K562 (cell line): ENCODE measurements at regions not wholly inside any gene's neighbourhood (a gene's known extent, or its start where the extent isn't known, plus 50 kb on each side); places are given as distances from the start of the nearest gene placed in this dataset.

Experiments used
- ATAC-seq: fragments of 200-7000 bp; cut with Tn5 transposase; 3 replicates; pipeline ENCODE4 v1.9.1; 2020; ENCODE audit warnings: moderate library complexity
- BruUV-seq: library from RNA; stranded (reverse); fragments of 400-500 nt; replicated peaks from 2 replicates; lab custom pipeline; 2021; lab: Mats Ljungman, UMichigan
- CTCF ChIA-PET: fragments of 300-600 bp; formaldehyde crosslinking; extraction: SDS; loops from one replicate; lab custom pipeline; 2021; ENCODE audit warnings: low intra/inter-chr PET ratio; lab: Yijun Ruan, JAX
- POLR2A ChIA-PET: fragments of 300-600, 350-650 bp; sonication (Branson Sonifier 250); formaldehyde crosslinking; extraction: SDS; loops from one replicate; lab custom pipeline; 2021; ENCODE audit warnings: antibody characterized with exemption, inconsistent platforms; lab: Yijun Ruan, JAX
- DNase-seq, 4 experiments: peaks; one replicate each; pipeline versions ENCODE4 v3.0.0 to v3.0.0-alpha.2; 2011 to 2018; ENCODE audit warnings: low spot score in 3 of 4, mixed read lengths in 3 of 4; ENCODE audit errors: extremely low read depth in 1 of 4
- FAIRE-seq: peaks from 2 replicates; lab custom pipeline; 2011; peaks lifted over from hg19 to GRCh38; lab: Jason Lieb, UNC
- H2AFZ ChIP-seq: 2 replicates; pipeline ENCODE4 v1.6.0; 2011; ENCODE audit warnings: low read depth, low read length, control low read depth, inconsistent platforms
- H3K27ac ChIP-seq: fragments of 200-600 bp; 3 replicates; pipeline ENCODE4 v1.8.0; 2011; ENCODE audit warnings: low read depth, mild to moderate bottlenecking, control low read depth, inconsistent platforms, low read length, moderate library complexity, mixed read lengths; ENCODE audit errors: extremely low read depth
- H3K27me3 ChIP-seq, 2 experiments: fragments of 300-600 bp in 1 of 2; 2 replicates in 1 of 2; 3 replicates in 1 of 2; pipeline versions ENCODE4 v1.6.0 to v1.8.0; 2011; ENCODE audit warnings: inconsistent platforms in 2 of 2, low read length in 2 of 2, mild to moderate bottlenecking in 1 of 2, mixed read lengths in 1 of 2, moderate library complexity in 1 of 2; ENCODE audit not compliant: control insufficient read depth in 2 of 2, insufficient read depth in 2 of 2
- H3K36me3 ChIP-seq: fragments of 300-600 bp; 3 replicates; pipeline ENCODE4 v1.8.0; 2011; ENCODE audit warnings: mild to moderate bottlenecking, low read length, inconsistent platforms; ENCODE audit not compliant: control insufficient read depth, insufficient read depth
- H3K4me1 ChIP-seq, 2 experiments: fragments of 200-600 bp in 1 of 2; replicated peaks in 1 of 2; 2 replicates in 1 of 2; 3 replicates in 1 of 2; pipeline versions ENCODE4 v1.5.1 to v1.8.0; 2011; ENCODE audit warnings: inconsistent platforms in 2 of 2, low read length in 2 of 2, mild to moderate bottlenecking in 1 of 2, mixed read lengths in 1 of 2, moderate library complexity in 1 of 2; ENCODE audit not compliant: control insufficient read depth in 2 of 2, insufficient read depth in 2 of 2
- H3K4me2 ChIP-seq: 2 replicates; pipeline ENCODE4 v1.6.1; 2011; ENCODE audit warnings: low read length, control low read depth, inconsistent platforms, mixed read lengths; ENCODE audit not compliant: insufficient read depth
- H3K4me3 ChIP-seq: fragments of 200-600 bp; sonication (generic), shearing (Covaris generic); 2 replicates; pipeline ENCODE4 v1.5.1; 2016; ENCODE audit warnings: control low read depth, inconsistent platforms
- H3K79me2 ChIP-seq: fragments of 200-600 bp; 3 replicates; pipeline ENCODE4 v1.8.0; 2011; ENCODE audit warnings: low read length, inconsistent platforms; ENCODE audit not compliant: control insufficient read depth, insufficient read depth
- H3K9ac ChIP-seq, 2 experiments: 2 replicates each; pipeline versions ENCODE4 v1.6.0 to v1.6.1; 2011; ENCODE audit warnings: low read depth in 2 of 2, low read length in 2 of 2, control low read depth in 1 of 2, inconsistent platforms in 1 of 2, mild to moderate bottlenecking in 1 of 2, mixed read lengths in 1 of 2; ENCODE audit not compliant: insufficient read depth in 1 of 2
- H3K9me1 ChIP-seq: one replicate; pipeline ENCODE4 v1.6.0; 2011; ENCODE audit warnings: inconsistent platforms, mild to moderate bottlenecking, low read length, moderate library complexity; ENCODE audit not compliant: control insufficient read depth, insufficient read depth
- H3K9me3 ChIP-seq: replicated peaks from 2 replicates; pipeline ENCODE4 v1.5.1; 2011; ENCODE audit warnings: low read depth, low read length, inconsistent platforms; ENCODE audit not compliant: control insufficient read depth, insufficient read depth
- H4K20me1 ChIP-seq: replicated peaks from 2 replicates; pipeline ENCODE4 v1.6.1; 2011; ENCODE audit warnings: low read length, inconsistent platforms, mixed read lengths; ENCODE audit not compliant: control insufficient read depth, insufficient read depth
- BDP1 ChIP-seq: IDR thresholded peaks from 3 replicates; pipeline ENCODE4 v1.6.1; 2011; ENCODE audit not compliant: insufficient read length, insufficient read depth
- ILK ChIP-seq: fragments of 450-650 bp; IDR thresholded peaks from 2 replicates; pipeline ENCODE4 v1.6.1; 2016; ENCODE audit warnings: missing genetic modification characterization, low read depth, mild to moderate bottlenecking, missing compliant biosample characterization, moderate library complexity, borderline replicate concordance
- MYC ChIP-seq, 2 experiments: fragments of 250-450 bp in 1 of 2; sonication (Bioruptor Pico) in 1 of 2; IDR thresholded peaks; 2 replicates each; pipeline versions ENCODE4 v1.5.1 to v1.6.1; 2012 to 2021; ENCODE audit warnings: low read depth in 2 of 2, borderline replicate concordance in 1 of 2, improper control_type of control experiment in 1 of 2, low read length in 1 of 2, mild to moderate bottlenecking in 1 of 2, moderate library complexity in 1 of 2
- NR2F6 ChIP-seq: fragments of 450-650 bp; formaldehyde crosslinking; IDR thresholded peaks from 2 replicates; pipeline ENCODE4 v1.4.0; 2020; ENCODE audit warnings: mild to moderate bottlenecking
- TARDBP ChIP-seq: fragments of 450-650 bp; IDR thresholded peaks from 2 replicates; pipeline ENCODE4 v1.6.1; 2016
- TCF7L2 ChIP-seq: fragments of 150-350 bp; IDR thresholded peaks from 2 replicates; pipeline ENCODE4 v1.6.1; 2016; ENCODE audit warnings: low read depth, mild to moderate bottlenecking, low read length, moderate library complexity
- ZNF217 ChIP-seq: sonication (generic); formaldehyde crosslinking; IDR thresholded peaks from 2 replicates; pipeline ENCODE4 v1.8.0; 2022; ENCODE audit warnings: mild to moderate bottlenecking, missing genetic modification reagents
- ZNF766 ChIP-seq: fragments of 200-800 bp; sonication (Bioruptor generic); conservative IDR thresholded peaks from 2 replicates; pipeline ENCODE4 v1.6.1; 2016; ENCODE audit warnings: missing genetic modification characterization, missing compliant biosample characterization
- in situ Hi-C: fragments of 300-500 bp; cut with MboI; formaldehyde crosslinking; loops from 4 replicates; pipeline ENCODE4 v1.15.0; 2018; ENCODE audit warnings: inconsistent platforms, mixed read lengths
- intact Hi-C: fragments of 100-400 bp; cut with micrococcal nuclease; formaldehyde crosslinking; loops from 2 replicates; pipeline ENCODE4 v1.14.2; 2022
- TF ChIP-seq, protein P1 (sequence below): fragments of 450-650 bp; IDR thresholded peaks from 2 replicates; pipeline ENCODE4 v1.6.1; 2016; ENCODE audit warnings: low read depth
- TF ChIP-seq, protein P2 (sequence below): fragments of 450-650 bp; formaldehyde crosslinking; IDR thresholded peaks from 2 replicates; pipeline ENCODE4 v1.4.0; 2022; ENCODE audit warnings: missing genetic modification characterization
- TF ChIP-seq, protein P3 (sequence below): sonication (generic); formaldehyde crosslinking; IDR thresholded peaks from 2 replicates; pipeline ENCODE4 v1.8.0; 2022; ENCODE audit warnings: missing genetic modification reagents, mild to moderate bottlenecking, borderline replicate concordance
- TF ChIP-seq, protein P4 (sequence below): fragments of 450-650 bp; formaldehyde crosslinking; IDR thresholded peaks from 2 replicates; pipeline ENCODE4 v1.4.0; 2022; ENCODE audit warnings: missing genetic modification characterization

DNA sequence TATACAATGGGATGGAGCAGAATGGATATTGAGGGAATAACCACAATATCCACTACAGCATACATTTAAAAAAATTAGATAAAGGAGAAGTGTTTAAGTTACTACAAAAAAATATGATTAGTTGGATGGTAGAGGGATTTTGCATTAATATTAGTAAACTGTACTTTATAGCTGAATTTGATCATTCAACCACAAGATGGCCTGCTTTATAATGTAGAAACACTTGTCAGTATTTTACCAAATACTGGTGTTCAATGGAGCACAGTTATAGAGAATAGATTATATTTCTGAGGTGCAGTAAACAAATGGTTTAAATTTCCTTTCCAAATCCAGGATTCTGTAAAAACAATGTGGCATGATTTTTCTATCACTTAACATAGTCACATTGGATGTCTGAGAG is 818.8 kb upstream of the CHORDC1 start:
- no peaks in the 10 kb centered on the region for H3K4me1 ChIP-seq
- H3K36me3 ChIP-seq, result no peaks in the 10 kb centered on the region
- H4K20me1 ChIP-seq, result no peaks in the 10 kb centered on the region
- H3K79me2 ChIP-seq, result no peaks in the 10 kb centered on the region
- in situ Hi-C loops (no loop called here), intact Hi-C loops (no loop called here)
- no TSS peak for BruUV-seq
- no peaks in the 10 kb centered on the region for H3K27me3 ChIP-seq
- H2AFZ ChIP-seq, result no peak overlapping the region
- ChIA-PET CTCF (no interaction called here), POLR2A (no interaction called here)
- no peaks in the 10 kb centered on the region for H3K9me1 ChIP-seq
- H3K4me3 ChIP-seq, result no peak overlapping the region
- H3K4me2 ChIP-seq, result no peak overlapping the region
- no peak overlapping the region for H3K27ac ChIP-seq
- DNase-seq (no peak), FAIRE-seq (no peak), ATAC-seq (no peak)
- H3K9ac ChIP-seq, result no peak overlapping the region
- no peaks in the 10 kb centered on the region for H3K9me3 ChIP-seq
- TF ChIP-seq, protein P1, sequence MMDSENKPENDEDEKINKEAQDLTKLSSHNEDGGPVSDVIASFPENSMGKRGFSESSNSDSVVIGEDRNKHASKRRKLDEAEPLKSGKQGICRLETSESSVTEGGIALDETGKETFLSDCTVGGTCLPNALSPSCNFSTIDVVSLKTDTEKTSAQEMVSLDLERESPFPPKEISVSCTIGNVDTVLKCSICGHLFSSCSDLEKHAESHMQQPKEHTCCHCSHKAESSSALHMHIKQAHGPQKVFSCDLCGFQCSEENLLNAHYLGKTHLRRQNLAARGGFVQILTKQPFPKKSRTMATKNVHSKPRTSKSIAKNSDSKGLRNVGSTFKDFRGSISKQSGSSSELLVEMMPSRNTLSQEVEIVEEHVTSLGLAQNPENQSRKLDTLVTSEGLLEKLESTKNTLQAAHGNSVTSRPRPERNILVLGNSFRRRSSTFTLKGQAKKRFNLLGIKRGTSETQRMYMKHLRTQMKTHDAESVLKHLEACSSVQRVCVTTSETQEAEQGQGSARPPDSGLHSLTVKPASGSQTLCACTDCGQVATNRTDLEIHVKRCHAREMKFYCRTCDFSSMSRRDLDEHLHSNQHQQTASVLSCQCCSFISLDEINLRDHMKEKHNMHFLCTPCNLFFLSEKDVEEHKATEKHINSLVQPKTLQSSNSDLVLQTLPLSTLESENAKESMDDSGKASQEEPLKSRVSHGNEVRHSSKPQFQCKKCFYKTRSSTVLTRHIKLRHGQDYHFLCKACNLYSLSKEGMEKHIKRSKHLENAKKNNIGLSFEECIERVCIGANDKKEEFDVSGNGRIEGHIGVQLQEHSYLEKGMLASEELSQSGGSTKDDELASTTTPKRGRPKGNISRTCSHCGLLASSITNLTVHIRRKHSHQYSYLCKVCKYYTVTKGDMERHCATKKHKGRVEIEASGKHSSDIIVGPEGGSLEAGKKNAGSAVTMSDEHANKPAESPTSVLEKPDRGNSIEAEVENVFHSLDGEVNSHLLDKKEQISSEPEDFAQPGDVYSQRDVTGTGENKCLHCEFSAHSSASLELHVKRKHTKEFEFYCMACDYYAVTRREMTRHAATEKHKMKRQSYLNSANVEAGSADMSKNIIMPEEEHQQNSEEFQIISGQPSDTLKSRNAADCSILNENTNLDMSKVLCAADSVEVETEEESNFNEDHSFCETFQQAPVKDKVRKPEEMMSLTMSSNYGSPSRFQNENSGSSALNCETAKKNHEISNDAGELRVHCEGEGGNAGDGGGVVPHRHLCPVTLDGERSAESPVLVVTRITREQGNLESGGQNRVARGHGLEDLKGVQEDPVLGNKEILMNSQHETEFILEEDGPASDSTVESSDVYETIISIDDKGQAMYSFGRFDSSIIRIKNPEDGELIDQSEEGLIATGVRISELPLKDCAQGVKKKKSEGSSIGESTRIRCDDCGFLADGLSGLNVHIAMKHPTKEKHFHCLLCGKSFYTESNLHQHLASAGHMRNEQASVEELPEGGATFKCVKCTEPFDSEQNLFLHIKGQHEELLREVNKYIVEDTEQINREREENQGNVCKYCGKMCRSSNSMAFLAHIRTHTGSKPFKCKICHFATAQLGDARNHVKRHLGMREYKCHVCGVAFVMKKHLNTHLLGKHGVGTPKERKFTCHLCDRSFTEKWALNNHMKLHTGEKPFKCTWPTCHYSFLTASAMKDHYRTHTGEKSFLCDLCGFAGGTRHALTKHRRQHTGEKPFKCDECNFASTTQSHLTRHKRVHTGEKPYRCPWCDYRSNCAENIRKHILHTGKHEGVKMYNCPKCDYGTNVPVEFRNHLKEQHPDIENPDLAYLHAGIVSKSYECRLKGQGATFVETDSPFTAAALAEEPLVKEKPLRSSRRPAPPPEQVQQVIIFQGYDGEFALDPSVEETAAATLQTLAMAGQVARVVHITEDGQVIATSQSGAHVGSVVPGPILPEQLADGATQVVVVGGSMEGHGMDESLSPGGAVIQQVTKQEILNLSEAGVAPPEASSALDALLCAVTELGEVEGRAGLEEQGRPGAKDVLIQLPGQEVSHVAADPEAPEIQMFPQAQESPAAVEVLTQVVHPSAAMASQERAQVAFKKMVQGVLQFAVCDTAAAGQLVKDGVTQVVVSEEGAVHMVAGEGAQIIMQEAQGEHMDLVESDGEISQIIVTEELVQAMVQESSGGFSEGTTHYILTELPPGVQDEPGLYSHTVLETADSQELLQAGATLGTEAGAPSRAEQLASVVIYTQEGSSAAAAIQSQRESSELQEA, result no peak
- TF ChIP-seq BDP1 (no peak), MYC (IDR thresholded peaks at IDR 0.05; ENCODE audit: low read depth, low read length) (no peak), MYC (CRISPR knock-in tag; IDR thresholded peaks at IDR 0.05; ENCODE audit: borderline replicate concordance, low read depth) (no peak), ZNF217 (CRISPR knock-in tag) (no peak), ZNF766 (CRISPR knock-in tag) (no peak), NR2F6 (CRISPR knock-in tag) (no peak), TCF7L2 (no peak), TARDBP (no peak), ILK (tag) (no peak)
- TF ChIP-seq, protein P2, sequence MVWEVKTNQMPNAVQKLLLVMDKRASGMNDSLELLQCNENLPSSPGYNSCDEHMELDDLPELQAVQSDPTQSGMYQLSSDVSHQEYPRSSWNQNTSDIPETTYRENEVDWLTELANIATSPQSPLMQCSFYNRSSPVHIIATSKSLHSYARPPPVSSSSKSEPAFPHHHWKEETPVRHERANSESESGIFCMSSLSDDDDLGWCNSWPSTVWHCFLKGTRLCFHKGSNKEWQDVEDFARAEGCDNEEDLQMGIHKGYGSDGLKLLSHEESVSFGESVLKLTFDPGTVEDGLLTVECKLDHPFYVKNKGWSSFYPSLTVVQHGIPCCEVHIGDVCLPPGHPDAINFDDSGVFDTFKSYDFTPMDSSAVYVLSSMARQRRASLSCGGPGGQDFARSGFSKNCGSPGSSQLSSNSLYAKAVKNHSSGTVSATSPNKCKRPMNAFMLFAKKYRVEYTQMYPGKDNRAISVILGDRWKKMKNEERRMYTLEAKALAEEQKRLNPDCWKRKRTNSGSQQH (CRISPR knock-in tag), result no peak
- TF ChIP-seq, protein P3, sequence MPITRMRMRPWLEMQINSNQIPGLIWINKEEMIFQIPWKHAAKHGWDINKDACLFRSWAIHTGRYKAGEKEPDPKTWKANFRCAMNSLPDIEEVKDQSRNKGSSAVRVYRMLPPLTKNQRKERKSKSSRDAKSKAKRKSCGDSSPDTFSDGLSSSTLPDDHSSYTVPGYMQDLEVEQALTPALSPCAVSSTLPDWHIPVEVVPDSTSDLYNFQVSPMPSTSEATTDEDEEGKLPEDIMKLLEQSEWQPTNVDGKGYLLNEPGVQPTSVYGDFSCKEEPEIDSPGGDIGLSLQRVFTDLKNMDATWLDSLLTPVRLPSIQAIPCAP (CRISPR knock-in tag), result no peak
- TF ChIP-seq, protein P4, sequence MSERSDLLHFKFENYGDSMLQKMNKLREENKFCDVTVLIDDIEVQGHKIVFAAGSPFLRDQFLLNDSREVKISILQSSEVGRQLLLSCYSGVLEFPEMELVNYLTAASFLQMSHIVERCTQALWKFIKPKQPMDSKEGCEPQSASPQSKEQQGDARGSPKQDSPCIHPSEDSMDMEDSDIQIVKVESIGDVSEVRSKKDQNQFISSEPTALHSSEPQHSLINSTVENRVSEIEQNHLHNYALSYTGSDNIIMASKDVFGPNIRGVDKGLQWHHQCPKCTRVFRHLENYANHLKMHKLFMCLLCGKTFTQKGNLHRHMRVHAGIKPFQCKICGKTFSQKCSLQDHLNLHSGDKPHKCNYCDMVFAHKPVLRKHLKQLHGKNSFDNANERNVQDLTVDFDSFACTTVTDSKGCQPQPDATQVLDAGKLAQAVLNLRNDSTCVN (CRISPR knock-in tag), result no peak
